ENCODE measurements at regions not wholly inside any gene's neighbourhood (a gene's known extent, or its start where the extent isn't known, plus 50 kb on each side); places are given as distances from the start of the nearest gene placed in this dataset.

GRCh38 chr12:131438881-131439280 is 272.0 kb upstream of the SFSWAP start:
- TF ChIP-seq POU2F2 (IDR thresholded peaks at IDR 0.05; ENCODE audit: low read depth, low read length) (no peak), POLR2A (IDR thresholded peaks at IDR 0.05; ENCODE audit: low read depth, low read length) (no peak), TAF1 (IDR thresholded peaks at IDR 0.05; ENCODE audit: low read depth, low read length) (no peak), POLR2AphosphoS5 (IDR thresholded peaks at IDR 0.05; ENCODE audit: low read depth, low read length) (no peak)

All from GM12891 (cell line).